ENCODE measurements at regions not wholly inside any gene's neighbourhood (a gene's known extent, or its start where the extent isn't known, plus 50 kb on each side); places are given as distances from the start of the nearest gene placed in this dataset.

GRCh38 chr11:103546236-103546635 is 437.0 kb downstream of the DYNC2H1 start:
- TF ChIP-seq CTCF (IDR thresholded peaks at IDR 0.05; ENCODE audit: borderline replicate concordance, extremely low read depth, low read length, poor library complexity, severe bottlenecking) (no peak), EZH2 (IDR thresholded peaks at IDR 0.05; ENCODE audit: borderline replicate concordance, low read depth, low read length, severe bottlenecking) (no peak)

All from DND-41 (cell line).